Fibroblast of the conjunctiva (primary cell): ENCODE measurements at regions not wholly inside any gene's neighbourhood (a gene's known extent, or its start where the extent isn't known, plus 50 kb on each side); places are given as distances from the start of the nearest gene placed in this dataset.
"Not testable (repeated sequence)": the region's sequence is repeated elsewhere in the genome, so short reads cannot be mapped to it uniquely, and the experiment has no call there.

Experiments
- DNase-seq: peaks from one replicate; pipeline ENCODE4 v3.0.0-alpha.2; 2010; ENCODE audit warnings: low read depth

DNA sequence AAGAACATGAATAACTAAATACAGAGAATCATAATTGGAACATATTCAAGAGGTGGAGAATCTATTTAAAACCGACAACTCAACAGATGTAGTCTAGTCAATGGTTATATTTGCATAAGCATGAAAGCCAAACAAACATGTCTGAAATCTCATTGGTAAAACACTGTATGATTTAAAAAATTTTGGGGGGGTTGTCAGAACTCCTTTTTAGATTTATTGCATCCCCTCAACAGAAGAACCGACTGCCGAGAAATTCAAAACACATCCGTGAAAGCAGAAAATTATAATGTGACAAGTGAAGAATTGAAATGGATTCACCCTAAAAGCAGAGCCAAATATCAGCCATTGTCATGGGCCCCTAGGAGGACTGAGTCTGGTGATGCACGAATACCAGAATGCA is 633.4 kb upstream of the KCNMB2 start:
- no peak for DNase-seq

DNA sequence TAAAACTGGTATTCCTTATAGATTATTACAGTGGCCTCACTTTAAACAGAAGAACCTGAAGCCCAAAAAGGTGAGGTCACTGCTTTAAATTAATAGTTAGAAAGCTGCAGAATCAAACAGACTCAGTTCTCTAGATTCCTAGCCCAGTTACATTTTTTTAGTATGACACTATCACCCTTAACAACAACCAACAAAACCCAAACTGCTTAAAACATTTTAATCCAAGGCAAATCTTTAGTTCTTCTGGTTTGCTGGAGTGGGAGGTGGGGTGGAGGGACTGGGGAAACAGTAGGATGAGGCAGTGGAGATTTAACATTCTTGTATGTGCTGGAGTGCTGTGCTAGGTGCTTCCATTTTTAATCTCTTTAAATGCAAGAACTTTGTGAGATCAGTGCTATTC is 631.6 kb upstream of the KCNMB2 start:
- no peak for DNase-seq

DNA sequence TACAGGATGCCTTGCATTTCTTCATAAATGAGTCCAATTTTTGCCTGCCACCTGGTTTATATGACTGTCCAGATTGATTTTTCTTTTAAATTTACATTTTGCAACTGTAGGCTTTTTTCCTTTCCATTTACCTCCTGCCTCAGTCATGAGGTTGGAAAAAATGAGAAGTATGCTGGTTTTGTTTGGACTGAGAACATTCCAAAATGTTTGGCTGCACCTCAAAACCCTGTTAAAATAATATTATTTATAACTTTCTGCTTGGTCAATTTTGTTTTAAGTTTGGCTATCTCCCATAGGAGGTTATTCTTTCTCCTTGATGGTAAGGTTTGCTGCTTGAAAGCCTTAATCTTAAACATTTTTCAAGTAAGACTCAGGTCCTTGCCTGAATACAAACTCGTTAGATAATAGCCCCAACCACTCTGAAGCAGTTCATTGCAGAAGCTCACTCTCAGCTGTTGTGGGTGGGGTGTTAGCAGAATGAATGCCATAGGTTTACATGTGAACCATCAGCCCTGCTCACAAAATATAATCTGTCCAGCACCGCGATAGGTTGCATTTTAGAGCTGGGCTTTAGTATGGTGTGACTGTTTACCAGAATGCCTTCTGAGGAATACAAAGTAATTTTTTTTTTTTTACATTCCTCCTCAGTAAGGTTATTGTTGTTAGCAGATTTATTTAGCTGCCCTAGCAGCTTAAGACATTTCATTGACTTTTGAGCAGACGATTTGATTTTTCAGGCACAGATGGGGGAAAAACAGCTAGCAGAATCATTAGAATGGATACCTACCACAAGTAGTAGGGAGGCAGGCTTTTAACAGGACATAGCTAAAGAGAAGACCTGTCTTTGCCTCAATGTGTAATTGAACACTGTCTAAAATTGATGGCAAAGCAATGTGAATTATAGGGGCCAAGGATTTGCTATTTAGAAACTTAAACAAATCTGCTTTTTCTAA is 630.8 kb upstream of the KCNMB2 start:
- DNase-seq, result peak; percentile 66

DNA sequence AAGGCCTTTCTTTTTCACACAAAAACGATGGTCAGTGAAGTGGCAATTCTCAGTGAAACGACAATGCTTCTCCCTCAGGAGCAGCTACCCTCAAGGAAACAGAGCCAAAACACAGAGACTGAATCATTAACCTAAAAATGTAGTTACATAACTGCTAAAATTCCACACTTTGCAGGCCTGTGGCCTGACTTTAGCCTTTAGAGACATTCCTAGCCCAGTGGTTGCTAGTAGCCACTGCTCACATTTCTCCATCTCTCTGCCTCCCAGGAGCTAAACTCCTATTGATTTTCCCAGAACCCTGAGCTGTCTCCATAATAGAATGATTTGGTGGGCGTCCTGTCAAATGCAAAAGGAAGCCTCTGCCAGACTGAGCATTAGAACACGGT is 630.1 kb upstream of the KCNMB2 start:
- peak; percentile 17 for DNase-seq

DNA sequence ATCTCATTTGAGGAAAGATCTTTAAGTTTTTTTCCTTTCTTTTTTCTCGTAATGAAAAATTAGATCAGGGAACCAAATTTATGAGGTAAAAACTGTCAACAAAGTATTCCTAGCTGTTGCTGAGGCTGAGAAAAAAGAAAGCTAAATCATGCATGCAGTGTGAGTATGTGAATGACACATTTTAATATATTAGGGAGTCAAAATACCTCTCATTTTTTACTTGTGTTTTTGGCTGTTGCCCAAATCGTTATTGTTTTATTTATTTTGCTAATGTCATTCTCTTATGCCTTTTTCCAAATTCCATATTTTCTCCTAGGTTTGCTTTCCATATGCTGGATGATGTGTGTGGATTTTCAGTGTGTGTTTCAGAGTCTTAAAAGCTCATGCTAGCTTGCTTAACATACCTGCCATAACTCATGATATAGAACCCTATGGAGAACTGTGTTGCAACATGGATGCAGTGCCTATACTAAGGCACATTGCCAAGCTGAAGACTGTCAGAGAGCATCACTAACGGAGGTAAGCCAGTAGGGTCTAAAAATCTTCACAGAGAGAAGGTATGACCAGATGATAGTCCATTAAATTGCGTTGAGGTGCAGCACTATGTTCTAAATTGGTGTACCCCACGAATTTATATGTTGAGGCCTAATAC is 629.5 kb upstream of the KCNMB2 start:
- DNase-seq, result no peak

DNA sequence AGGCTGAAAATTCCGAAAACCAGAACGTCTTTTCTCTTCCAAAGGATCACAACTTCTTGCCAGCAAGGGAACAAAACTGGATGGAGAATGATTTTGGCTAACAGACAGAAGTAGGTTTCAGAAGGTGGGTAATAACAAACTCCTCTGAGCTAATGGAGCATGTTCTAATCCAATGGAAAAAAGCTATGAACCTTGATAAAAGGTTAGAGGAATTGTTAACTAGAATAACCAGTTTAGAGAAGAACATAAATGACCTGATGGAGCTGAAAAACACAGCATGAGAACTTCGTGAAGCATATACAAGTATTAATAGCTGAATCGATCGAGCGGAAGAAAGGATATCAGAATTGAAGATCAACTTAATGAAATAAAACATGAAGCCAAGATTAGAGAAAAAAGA is 626.7 kb upstream of the KCNMB2 start:
- not testable (repeated sequence) for DNase-seq

DNA sequence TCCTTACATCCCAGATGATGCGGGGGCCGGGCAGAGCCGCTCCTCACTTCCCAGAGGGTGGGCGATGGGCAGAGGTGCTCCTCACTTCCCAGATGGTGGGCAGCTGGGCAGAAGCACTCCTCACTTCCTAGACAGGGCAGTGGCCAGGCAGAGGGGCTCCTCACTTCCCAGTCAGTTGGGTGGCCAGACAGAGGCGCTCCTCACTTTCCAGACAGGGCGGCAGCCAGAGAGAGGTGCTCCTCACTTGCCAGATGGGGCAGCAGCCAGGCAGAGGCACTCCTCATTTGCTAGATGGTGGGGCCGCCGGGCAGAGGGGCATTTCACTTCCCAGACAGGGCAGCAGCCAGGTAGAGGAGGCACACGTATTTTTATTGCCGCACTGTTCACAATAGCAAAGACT is 622.0 kb upstream of the KCNMB2 start:
- no peak for DNase-seq

DNA sequence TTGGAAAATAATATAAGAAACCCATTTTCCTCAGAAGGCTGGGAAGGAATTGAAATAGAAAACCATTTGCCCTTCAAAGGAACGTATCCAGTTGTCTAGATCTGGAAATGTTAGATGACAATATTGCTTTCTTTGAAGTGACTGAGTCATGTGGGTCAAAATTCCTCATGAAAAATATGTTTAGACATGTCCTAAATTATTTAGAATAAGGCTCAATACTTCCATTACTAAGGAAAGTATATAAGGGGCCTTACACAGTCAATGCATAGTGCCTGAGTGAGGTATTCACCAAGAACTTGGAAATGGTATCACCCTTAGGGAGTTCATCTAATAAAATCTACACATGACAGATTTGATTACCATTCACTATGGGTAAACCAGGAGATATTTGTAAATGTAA is 619.8 kb upstream of the KCNMB2 start:
- no peak for DNase-seq

DNA sequence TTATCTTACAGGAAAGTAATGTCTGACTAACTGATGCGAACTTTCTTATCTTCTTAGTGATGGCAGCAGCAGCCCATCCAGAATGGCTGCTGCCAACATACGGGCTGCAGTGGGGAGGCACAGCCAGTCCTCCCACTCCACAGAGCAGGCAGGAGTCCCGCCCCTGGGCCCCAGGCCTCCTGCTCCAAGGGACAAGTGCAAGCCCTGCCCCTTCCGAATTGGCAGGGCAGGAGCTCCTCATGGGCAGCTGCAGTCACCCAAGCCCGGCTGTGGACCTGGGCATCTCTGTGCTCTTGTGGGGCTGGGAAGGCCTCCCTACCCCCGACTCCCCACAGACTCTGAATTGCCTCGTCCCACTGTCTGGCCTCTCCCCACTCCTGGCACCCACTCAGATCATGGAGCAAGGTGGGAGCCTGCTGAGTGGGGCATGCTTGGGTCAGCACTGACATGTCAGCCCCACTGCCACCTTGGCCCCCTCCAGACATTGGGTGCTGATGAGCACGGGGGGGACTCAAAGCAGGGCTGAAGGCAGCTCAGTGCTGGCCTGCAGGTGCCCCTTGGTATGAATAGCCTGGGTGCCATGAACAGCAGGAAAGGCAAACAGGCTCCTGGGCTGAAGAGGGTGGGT is 618.9 kb upstream of the KCNMB2 start:
- DNase-seq, result no peak

DNA sequence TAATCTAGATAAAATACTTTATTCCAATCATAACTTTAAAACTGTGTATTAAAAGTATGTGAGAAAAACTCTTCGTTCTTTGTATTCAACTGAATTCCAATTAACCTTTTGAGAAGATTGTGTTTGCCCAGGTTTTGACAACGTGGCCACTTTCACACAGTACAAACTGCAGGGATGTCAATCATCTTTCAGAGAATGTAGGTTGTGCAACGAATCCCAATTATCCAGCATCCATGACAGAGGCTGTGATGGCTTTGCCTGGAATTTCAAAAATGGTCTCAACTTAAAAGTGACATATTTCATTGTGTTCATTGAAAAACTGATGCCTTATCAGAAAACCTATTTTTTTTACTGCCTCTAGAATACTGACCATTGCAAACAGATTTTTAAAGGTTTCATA is 615.1 kb upstream of the KCNMB2 start:
- no peak for DNase-seq

DNA sequence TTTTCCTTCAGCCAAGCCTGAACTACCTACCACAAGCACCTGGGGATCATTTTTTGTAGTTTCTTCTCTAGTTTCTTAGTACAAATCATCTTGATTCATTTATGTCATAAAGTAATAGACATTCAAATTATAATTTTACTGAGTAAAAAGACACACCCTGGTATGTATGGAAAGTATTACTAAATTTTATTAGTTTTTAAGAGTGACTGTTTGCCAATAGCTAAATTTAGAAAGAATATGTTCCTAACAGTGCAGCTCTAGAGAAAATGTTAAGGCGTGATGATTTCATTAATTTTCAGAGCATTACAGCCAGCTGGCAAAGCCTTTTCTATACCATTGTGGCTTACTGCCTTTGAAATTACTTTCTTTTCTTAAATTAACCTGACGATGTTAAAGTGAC is 612.0 kb upstream of the KCNMB2 start:
- DNase-seq, result no peak

DNA sequence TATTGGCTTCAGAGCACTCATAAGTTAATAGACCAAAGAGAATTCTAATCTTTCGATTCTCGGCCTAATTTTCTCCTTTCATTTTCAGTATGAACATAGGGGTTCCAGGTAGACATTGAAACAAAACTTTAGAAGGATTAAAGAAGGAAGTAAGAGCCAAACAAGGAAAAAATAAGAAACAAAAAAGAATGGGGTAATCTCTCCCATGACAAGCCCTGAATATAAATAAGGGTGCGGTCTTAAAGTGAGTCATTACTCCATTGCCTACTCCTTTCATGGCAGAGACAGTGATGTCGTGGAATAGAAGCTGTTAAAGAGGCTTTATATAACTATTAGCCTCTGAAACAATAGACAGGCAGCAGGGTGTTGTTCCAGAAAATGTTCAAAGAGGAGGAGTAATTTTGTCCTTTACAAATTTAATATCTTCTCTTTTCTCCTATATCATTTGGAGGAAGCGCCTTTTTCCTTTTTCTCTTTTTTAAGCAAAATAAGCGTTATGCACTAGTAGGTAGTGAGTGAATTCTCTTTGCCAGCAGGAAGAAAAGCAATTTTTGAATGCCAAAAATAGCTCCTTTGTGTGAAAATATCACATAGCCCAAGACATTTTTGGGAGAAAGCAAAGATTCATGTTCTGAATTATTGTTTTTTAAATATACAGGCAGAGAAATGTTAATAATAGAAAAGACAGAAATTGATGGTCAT is 607.9 kb upstream of the KCNMB2 start:
- peak; percentile 61 for DNase-seq

DNA sequence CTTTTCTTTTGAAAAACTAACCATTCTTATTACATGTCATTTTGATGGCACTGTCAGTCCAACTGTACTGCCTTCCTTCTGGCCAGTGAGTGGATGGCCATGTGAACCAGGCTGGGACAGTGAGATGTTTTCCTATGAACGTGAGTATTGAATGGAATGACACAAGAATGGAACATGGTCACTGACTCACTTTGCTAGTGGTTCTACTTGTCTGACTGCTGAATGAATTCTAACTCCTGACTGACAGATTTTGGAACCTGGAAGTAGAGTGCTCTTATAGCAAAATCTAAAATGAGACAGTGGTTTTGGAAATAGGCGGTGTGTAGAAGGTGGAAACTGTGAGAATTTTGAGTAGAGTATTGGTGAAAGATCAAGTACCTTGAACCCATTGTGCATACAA is 606.9 kb upstream of the KCNMB2 start:
- no peak for DNase-seq

DNA sequence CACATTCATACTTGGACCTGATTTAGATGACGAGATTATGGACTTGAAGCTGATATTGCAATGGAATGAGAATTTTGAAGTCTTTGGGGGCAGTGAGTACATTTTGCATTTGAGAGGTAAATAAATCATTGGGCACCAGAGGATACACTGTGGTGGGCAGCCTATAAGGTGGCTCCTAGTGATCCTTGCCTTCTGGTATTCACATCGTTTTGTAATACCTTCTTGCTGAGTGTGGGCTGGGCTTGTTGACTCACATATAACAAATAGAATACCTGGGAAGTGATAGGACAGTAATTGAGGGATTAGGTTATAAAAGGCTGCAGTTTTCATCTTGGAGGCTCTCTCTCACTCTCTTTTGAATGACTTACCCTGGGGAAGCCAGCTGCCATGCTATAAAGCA is 605.5 kb upstream of the KCNMB2 start:
- DNase-seq, result no peak

DNA sequence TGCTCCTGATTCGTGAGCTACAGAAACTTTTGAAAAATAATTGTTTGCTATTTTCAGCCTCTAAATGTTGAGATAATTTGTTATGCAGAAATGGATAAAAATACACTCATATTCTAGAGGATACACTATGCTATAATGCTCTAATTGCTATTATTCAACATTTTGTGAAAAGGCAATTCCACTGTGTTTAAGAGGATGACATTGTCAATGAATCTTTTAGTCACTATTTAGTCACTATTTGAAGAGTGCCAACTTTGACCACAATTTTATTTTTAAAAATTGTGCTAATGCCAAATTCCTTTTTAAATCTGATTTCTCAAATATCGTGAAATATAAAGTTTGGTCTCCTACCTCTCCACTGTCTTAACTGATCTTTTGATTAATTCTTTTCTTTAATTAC is 604.9 kb upstream of the KCNMB2 start:
- DNase-seq, result no peak

DNA sequence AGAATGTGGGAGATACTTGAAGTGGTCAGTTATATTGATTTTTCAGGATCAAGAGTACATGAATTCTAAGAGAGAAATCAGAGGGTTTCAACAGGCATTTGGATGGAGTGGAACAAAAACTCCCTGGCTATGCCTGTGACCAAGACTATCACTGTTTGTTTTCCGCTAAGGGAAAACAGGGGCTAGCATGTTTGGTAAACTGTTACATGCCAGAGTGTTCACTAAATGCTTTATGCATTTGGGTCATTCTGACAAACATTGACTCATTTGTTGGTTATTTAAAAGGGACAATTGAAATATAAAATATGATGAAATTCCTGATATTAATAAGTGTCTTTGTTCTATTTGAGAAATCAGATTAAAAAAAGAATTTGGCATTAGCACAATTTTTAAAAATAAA is 603.9 kb upstream of the KCNMB2 start:
- no peak for DNase-seq

DNA sequence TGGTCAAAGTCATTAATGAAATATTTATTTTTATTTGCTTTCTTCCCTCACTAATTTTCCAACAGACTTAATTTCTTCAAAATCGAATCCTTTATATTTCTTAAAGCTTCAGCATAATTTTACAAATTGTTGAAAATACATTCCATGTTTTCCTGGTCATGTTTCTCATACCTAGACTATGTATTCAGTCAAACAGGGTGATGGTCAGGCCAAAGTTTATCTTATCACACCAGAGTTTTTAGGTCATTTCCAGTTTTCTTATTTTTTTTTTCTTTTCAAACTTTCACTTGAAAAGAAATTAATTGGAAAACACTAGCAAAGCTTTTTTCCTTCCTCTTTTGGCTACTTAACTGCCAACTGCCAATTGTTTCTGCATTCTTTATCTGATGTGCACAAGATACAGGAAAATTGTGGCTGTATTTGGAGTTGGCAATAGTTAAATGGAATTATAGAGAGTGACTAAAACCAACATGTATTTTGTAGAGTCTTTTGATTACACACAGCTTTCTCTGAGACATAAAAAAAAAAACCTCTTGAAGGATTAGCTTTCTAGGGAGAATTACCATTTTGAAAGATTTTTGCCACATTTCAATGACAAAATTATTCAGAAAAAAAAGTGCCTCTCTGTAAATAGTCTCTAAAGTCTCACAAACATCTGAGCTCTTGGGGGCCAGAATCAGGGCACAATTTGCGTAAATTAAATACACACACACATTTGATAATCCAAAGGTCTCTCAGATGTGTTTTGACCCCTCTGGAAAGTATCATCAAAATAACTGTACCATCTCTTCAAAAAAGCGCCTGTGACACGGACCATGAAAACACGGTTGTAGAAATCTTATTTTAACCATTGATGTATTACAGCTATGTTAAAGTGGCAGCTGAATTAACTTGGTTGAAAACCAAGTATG is 603.2 kb upstream of the KCNMB2 start:
- DNase-seq, result no peak

DNA sequence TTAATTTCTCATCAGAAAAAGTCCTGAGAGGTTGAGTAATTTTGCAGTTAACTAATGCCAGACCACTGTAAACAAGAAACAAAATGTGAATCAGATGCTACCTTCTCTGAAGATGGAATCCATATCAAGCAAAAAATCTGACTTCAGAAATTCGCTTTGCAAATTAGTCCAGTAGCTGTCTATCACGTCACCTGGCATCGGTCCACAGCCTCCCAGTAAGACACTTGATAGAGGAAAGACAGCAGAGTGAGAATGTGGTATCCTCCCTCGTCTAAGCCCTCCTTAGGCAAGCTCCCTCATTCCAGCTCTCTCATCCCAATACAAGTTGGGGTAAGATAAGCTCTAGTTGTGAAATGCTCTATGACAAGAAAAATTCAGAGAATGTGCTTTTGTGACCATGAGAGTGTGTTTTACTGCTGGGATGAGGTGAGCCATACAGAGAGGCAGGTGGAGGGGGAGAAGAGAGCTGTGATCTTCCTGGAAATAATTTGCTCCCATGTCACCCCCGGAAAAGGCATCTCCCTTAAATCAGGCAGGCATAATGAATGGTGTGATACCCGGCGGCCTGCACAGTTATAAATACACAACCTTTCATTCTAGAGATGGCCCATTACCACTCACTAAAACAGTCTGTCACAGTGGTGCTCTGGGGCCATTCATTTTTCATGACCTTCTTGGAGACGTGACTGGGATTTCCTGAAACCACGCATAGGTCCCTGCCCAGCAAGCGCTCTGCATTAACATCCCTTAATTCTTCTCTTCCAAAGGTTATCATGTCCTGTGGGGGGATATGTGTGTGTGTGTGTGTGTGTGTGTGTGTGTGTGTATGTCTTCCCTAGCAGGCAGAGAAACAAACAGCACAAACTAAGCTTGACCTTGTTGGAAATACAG is 602.0 kb upstream of the KCNMB2 start:
- DNase-seq, result peak; percentile 43

DNA sequence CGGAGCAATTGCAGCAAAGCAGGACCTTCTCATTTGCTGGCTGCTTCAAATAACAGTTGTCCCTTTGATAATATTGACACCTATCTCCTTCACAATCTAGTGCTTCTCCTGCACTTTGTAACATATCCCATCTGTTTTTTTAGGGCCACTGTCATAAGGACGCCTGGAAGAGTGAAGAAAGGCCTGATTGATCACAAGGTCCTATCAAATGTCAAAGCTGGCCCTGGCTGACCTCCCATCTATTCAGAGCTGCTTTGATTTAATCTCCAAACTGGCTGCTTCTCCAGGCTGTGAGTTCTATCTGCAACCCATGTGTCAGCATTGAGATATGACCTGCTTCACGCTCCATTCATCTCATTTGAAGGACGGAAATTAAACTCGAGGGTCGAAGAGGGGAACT is 601.2 kb upstream of the KCNMB2 start:
- DNase-seq, result no peak

DNA sequence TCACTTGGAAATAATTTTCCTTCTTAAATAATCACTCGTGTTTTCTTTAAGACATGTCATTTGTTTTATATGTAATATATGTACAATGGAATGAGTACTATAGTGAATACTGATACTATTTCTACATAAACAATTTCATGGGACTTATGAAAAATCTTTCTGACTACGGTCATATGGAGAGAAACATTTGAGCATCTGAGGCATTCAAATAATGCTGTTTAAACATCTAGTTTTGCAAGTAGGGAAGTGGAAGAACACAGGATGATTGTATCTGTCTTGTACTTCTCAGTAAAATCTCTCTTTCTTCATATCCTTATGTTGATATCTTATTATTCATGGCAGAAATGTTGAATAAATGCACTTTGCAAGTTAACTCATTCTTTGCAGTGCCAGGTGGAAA is 599.5 kb upstream of the KCNMB2 start:
- no peak for DNase-seq
